Muscle layer of colon (tissue), 2 donors: ENCODE measurements at regions not wholly inside any gene's neighbourhood (a gene's known extent, or its start where the extent isn't known, plus 50 kb on each side); places are given as distances from the start of the nearest gene placed in this dataset.

Source experiments
- H3K27ac ChIP-seq: one replicate; pipeline ENCODE4 v1.7.0; 2013; ENCODE audit warnings: low read depth, mild to moderate bottlenecking, low read length, moderate library complexity
- H3K27me3 ChIP-seq, 2 donors: one replicate each; pipeline ENCODE4 v1.7.0; 2013; ENCODE audit warnings: low read length in 2 of 2, mild to moderate bottlenecking in 2 of 2; ENCODE audit not compliant: insufficient read depth in 2 of 2, control insufficient read depth in 1 of 2
- H3K36me3 ChIP-seq: one replicate; pipeline ENCODE4 v1.7.0; 2013; ENCODE audit warnings: mild to moderate bottlenecking, low read length; ENCODE audit not compliant: insufficient read depth
- H3K4me1 ChIP-seq: one replicate; pipeline ENCODE4 v1.7.0; 2013; ENCODE audit warnings: mild to moderate bottlenecking, low read length; ENCODE audit not compliant: insufficient read depth
- H3K4me3 ChIP-seq, 2 donors: one replicate each; pipeline ENCODE4 v1.7.0; 2013; ENCODE audit warnings: low read length in 2 of 2, low read depth in 1 of 2, mild to moderate bottlenecking in 1 of 2, moderate library complexity in 1 of 2
- H3K9ac ChIP-seq: one replicate; pipeline ENCODE4 v1.7.0; 2013; ENCODE audit warnings: low read length
- H3K9me3 ChIP-seq: one replicate; pipeline ENCODE4 v1.7.0; 2013; ENCODE audit warnings: mild to moderate bottlenecking, low read length
- donor health status: abdominal sarcoma.
- donor health status: Adenocarcinoma of cecum.

DNA sequence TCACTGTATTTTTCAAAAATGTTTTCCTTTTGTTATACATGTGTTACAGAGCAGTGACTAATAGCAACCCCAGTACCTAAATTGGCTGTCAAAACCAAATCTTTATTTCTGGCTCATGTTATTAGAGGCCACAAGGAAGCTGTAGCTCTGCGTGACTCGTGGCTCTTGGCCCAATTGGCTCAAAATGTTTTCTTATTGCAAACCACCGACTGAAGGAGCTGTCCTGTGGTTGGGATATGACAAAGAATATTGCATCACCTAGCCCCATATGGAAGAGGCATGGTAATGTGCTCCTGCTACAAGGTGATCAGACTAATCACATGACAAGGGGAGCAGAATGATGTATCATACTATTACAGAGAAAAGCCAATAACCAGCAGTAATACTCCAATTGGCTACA, 1058.5 kb downstream of the CBLN2 start:
- no peak overlapping the region for H3K4me3 ChIP-seq
- H3K27ac ChIP-seq, result no peak overlapping the region
- H3K36me3 ChIP-seq, result no peaks in the 10 kb centered on the region
- H3K9me3 ChIP-seq, result no peaks in the 10 kb centered on the region
- no peak overlapping the region for H3K9ac ChIP-seq
- H3K27me3 ChIP-seq, result no peaks in the 10 kb centered on the region
- H3K4me1 ChIP-seq, result no peaks in the 10 kb centered on the region

GRCh38 chr18:71471963-71472725, 1072.0 kb downstream of the CBLN2 start:
- Histone ChIP-seq H3K4me3 (no peak overlapping the region), H3K27me3 (no peaks in the 10 kb centered on the region), H3K4me1 (no peaks in the 10 kb centered on the region), H3K9me3 (no peaks in the 10 kb centered on the region), H3K27ac (no peak overlapping the region), H3K36me3 (no peaks in the 10 kb centered on the region), H3K9ac (no peak overlapping the region)

DNA sequence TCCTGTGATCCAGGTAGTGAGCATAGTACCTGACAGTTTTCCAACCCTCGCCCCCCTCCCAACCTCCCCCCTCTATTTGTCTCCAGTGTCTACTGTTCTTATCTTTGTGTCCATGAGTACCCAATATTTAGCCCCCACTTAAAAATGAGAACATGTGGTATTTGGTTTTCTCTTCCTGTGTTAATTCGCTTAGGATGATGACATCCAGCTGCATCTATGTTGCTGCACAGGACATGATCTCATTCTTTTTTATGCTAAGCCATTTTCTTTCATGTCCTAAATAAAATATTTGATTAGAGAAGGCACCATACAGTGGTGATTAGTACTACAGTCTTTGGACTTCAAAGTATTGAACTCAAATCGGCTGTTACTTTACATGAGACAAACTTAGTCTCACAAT, 1087.9 kb downstream of the CBLN2 start:
- no peaks in the 10 kb centered on the region for H3K9me3 ChIP-seq
- no peak overlapping the region for H3K9ac ChIP-seq
- no peaks in the 10 kb centered on the region for H3K27me3 ChIP-seq

DNA sequence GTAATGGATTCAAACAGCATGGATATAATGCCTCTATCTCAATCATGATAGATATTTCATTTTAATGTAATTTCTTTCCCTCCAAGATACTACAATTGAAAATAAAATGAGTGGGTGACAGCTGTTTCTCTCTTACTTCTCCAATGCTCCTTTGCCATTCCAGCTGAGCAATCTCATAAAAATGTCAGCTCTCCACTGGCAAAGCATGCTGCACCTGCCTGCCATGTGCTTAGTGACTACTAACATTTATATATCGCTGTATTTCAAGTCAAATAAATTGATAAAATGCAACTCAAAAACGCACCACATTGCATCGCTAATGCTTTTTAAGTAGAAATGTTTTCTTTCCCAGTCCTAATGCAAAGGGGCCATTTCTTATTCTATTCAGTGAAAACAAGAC, 1093.9 kb downstream of the CBLN2 start:
- no peak overlapping the region for H3K27ac ChIP-seq
- H3K27me3 ChIP-seq, result no peaks in the 10 kb centered on the region
- H3K4me1 ChIP-seq, result no peaks in the 10 kb centered on the region
- no peaks in the 10 kb centered on the region for H3K9me3 ChIP-seq
- no peak overlapping the region for H3K9ac ChIP-seq
- H3K36me3 ChIP-seq, result no peaks in the 10 kb centered on the region
- no peak overlapping the region for H3K4me3 ChIP-seq

More for the DNA sequence above, 1087.9 kb downstream of the CBLN2 start:
- H3K36me3 ChIP-seq, result no peaks in the 10 kb centered on the region
- no peaks in the 10 kb centered on the region for H3K4me1 ChIP-seq
- H3K4me3 ChIP-seq, result no peak overlapping the region
- no peak overlapping the region for H3K27ac ChIP-seq

- Histone ChIP-seq H3K9me3 (no peaks in the 10 kb centered on the region), H3K4me1 (no peaks in the 10 kb centered on the region), H3K36me3 (no peaks in the 10 kb centered on the region), H3K27me3 (no peaks in the 10 kb centered on the region), H3K27ac (no peak overlapping the region), H3K9ac (no peak overlapping the region), H3K4me3 (no peak overlapping the region)
These were observed 1100.2 kb downstream of the CBLN2 start for GRCh38 chr18:71443706-71444480.

- no peaks in the 10 kb centered on the region for H3K27me3 ChIP-seq
These were observed 1101.4 kb downstream of the CBLN2 start for GRCh38 chr18:71442731-71443141.

GRCh38 chr18:71441156-71441555, 1103.0 kb downstream of the CBLN2 start:
- Histone ChIP-seq H3K4me3 (no peak overlapping the region), H3K36me3 (no peaks in the 10 kb centered on the region), H3K9me3 (no peaks in the 10 kb centered on the region), H3K27ac (no peak overlapping the region), H3K27me3 (no peaks in the 10 kb centered on the region), H3K4me1 (no peaks in the 10 kb centered on the region), H3K9ac (no peak overlapping the region)

More at GRCh38 chr18:71442731-71443141, 1101.4 kb downstream of the CBLN2 start:
- no peak overlapping the region for H3K4me3 ChIP-seq
- no peaks in the 10 kb centered on the region for H3K36me3 ChIP-seq
- no peak overlapping the region for H3K27ac ChIP-seq
- H3K9me3 ChIP-seq, result no peaks in the 10 kb centered on the region
- H3K4me1 ChIP-seq, result no peaks in the 10 kb centered on the region
- no peak overlapping the region for H3K9ac ChIP-seq

GRCh38 chr18:71437511-71437910, 1106.6 kb downstream of the CBLN2 start:
- H3K36me3 ChIP-seq, result no peaks in the 10 kb centered on the region
- H3K27me3 ChIP-seq, result no peaks in the 10 kb centered on the region
- H3K4me1 ChIP-seq, result no peaks in the 10 kb centered on the region
- no peak overlapping the region for H3K4me3 ChIP-seq
- no peaks in the 10 kb centered on the region for H3K9me3 ChIP-seq
- H3K27ac ChIP-seq, result no peak overlapping the region
- no peak overlapping the region for H3K9ac ChIP-seq

DNA sequence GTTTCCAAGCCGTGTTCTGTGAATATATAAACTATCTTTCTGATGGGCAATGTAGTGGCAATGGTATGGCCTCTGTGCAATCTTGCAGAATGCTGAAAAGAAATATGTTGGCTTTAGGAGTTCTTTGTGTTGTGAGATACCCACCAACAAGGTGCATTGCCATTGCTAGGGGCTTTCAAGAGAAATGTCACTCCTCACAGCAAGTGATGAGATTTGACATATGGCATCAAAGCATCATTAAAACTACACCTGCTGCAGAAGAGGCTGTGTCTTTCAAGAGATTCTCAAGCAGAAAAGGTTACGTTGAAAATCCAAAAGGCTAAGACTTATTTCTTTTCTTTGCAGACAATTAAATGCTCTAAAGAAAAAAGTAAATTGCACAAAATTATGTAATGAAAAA, 1110.8 kb downstream of the CBLN2 start:
- Histone ChIP-seq H3K9me3 (no peaks in the 10 kb centered on the region), H3K4me3 (no peak overlapping the region), H3K27me3 (no peaks in the 10 kb centered on the region), H3K9ac (no peak overlapping the region), H3K27ac (no peak overlapping the region), H3K36me3 (no peaks in the 10 kb centered on the region), H3K4me1 (no peaks in the 10 kb centered on the region)

DNA sequence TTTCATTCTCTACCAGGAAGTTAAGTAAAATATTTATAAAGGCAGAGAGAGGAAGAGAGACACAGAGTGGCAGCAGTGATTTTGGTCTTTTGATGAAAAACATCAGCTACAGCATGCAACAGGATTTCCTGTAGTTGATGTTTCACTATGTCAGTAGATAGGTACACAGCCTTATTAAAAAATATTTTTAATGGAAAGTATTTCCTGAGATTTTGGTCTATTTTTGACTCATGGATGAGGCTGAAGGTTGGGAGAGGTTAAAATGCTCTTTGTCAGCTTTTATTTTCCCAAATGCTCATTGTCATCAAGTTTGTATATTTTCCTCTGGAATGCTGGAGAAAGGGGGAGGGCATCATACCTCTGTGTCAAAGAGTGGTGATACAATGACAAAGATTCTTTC, 1112.5 kb downstream of the CBLN2 start:
- no peak overlapping the region for H3K4me3 ChIP-seq
- H3K9me3 ChIP-seq, result no peaks in the 10 kb centered on the region
- H3K36me3 ChIP-seq, result no peaks in the 10 kb centered on the region
- no peaks in the 10 kb centered on the region for H3K4me1 ChIP-seq
- no peak overlapping the region for H3K9ac ChIP-seq
- no peak overlapping the region for H3K27ac ChIP-seq
- no peaks in the 10 kb centered on the region for H3K27me3 ChIP-seq

DNA sequence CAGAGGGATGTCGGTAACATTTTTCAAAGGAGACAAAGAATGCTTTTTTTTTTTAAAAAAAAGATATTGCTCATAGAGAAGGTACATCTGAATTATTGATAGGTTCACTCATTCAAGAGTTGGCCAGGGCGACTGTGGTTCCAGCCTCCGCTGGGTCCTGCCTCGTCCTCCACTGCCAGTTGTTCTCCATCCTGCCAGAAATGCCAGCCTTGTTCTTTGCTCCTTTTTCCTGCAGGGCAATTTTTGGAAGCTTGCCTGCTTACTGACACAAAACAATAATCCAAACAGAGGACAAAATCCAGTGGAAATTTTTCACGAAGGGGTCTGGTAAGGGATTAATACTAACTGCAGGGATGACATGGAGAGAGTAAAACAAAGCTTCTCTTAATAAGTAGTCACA, 1113.0 kb downstream of the CBLN2 start:
- no peaks in the 10 kb centered on the region for H3K36me3 ChIP-seq
- no peak overlapping the region for H3K27ac ChIP-seq
- no peaks in the 10 kb centered on the region for H3K27me3 ChIP-seq
- H3K9ac ChIP-seq, result no peak overlapping the region
- H3K4me3 ChIP-seq, result no peak overlapping the region
- no peaks in the 10 kb centered on the region for H3K9me3 ChIP-seq
- H3K4me1 ChIP-seq, result no peaks in the 10 kb centered on the region
